Gastrocnemius medialis (tissue), 4 donors: ENCODE measurements at regions not wholly inside any gene's neighbourhood (a gene's known extent, or its start where the extent isn't known, plus 50 kb on each side); places are given as distances from the start of the nearest gene placed in this dataset.

Experiments used
- CTCF ChIP-seq, 5 experiments: fragments of 450-650 bp in 3 of 5; fragments of 200-600 bp in 2 of 5; sonication (generic) in 2 of 5; IDR thresholded peaks in 4 of 5; conservative IDR thresholded peaks in 1 of 5; 1 replicate in 4 of 5; 2 replicates in 1 of 5; pipeline ENCODE4 v1.5.1; 2016 to 2019; ENCODE audit warnings: antibody characterized with exemption in 5 of 5, mild to moderate bottlenecking in 3 of 5, moderate library complexity in 3 of 5
- POLR2A ChIP-seq, 2 donors: fragments of 450-650 bp; IDR thresholded peaks; one replicate each; pipeline ENCODE4 v1.6.1; 2017; ENCODE audit warnings: antibody characterized with exemption in 2 of 2, mild to moderate bottlenecking in 2 of 2, moderate library complexity in 2 of 2

- TF ChIP-seq POLR2A (IDR thresholded peaks at IDR 0.05) (no peak), CTCF (IDR thresholded peaks at IDR 0.05 in 4 of 5, conservative IDR thresholded peaks at IDR 0.05 in 1 of 5) (no peak)
These were observed 112.3 kb downstream of the AKAP11 start for GRCh38 chr13:42384265-42384664.
